PFSK-1 (cell line): ENCODE measurements at regions not wholly inside any gene's neighbourhood (a gene's known extent, or its start where the extent isn't known, plus 50 kb on each side); places are given as distances from the start of the nearest gene placed in this dataset.

Experiments
- FOXP2 ChIP-seq: optimal IDR thresholded peaks from 2 replicates; pipeline ENCODE3; 2011; ENCODE audit warnings: borderline replicate concordance, control low read depth, inconsistent platforms; ENCODE audit not compliant: insufficient read depth; ENCODE audit errors: extremely low read length, extremely low read depth
- POLR2AphosphoS5 ChIP-seq: IDR thresholded peaks from 2 replicates; pipeline ENCODE4 v1.6.1; 2012; ENCODE audit warnings: low read depth, mild to moderate bottlenecking, control low read depth, low read length, moderate library complexity
- TAF1 ChIP-seq: IDR thresholded peaks from 2 replicates; pipeline ENCODE4 v1.6.1; 2012; ENCODE audit warnings: low read length, control low read depth, borderline replicate concordance; ENCODE audit not compliant: insufficient read depth

- TF ChIP-seq POLR2AphosphoS5, result no peak
- no peak for TF ChIP-seq TAF1
- no peak for TF ChIP-seq FOXP2
Observed at GRCh38 chr18:11411048-11411447, 198.3 kb upstream of the SLC35G4 start.
